ENCODE measurements at regions not wholly inside any gene's neighbourhood (a gene's known extent, or its start where the extent isn't known, plus 50 kb on each side); places are given as distances from the start of the nearest gene placed in this dataset.

- no peak for TF ChIP-seq CTCF (IDR thresholded peaks at IDR 0.05; ENCODE audit: low read depth, low read length)
- DNase-seq (ENCODE audit: extremely low read depth, low read depth): no peak
These were observed 70.5 kb upstream of the FKBP1C start for GRCh38 chr6:63140692-63141318.

GRCh38 chr6:63149730-63150129, 61.5 kb upstream of the FKBP1C start:
- TF ChIP-seq CTCF (IDR thresholded peaks at IDR 0.05; ENCODE audit: low read depth, low read length): no peak
- DNase-seq (ENCODE audit: extremely low read depth, low read depth): no peak

GRCh38 chr6:63154535-63154934, 56.7 kb upstream of the FKBP1C start:
- no peak for TF ChIP-seq CTCF (IDR thresholded peaks at IDR 0.05; ENCODE audit: low read depth, low read length)
- DNase-seq (ENCODE audit: extremely low read depth, low read depth): no peak
